GM21723 (cell line): ENCODE measurements at regions not wholly inside any gene's neighbourhood (a gene's known extent, or its start where the extent isn't known, plus 50 kb on each side); places are given as distances from the start of the nearest gene placed in this dataset.
"Not testable (repeated sequence)": the region's sequence is repeated elsewhere in the genome, so short reads cannot be mapped to it uniquely, and the experiment has no call there.

Source experiments
- ATAC-seq: cut with Tn5 transposase; IDR thresholded peaks from one replicate; pipeline ENCODE4 v1.9.1; 2021; ENCODE audit warnings: mild to moderate bottlenecking, moderate library complexity; ENCODE audit not compliant: unreplicated experiment

DNA sequence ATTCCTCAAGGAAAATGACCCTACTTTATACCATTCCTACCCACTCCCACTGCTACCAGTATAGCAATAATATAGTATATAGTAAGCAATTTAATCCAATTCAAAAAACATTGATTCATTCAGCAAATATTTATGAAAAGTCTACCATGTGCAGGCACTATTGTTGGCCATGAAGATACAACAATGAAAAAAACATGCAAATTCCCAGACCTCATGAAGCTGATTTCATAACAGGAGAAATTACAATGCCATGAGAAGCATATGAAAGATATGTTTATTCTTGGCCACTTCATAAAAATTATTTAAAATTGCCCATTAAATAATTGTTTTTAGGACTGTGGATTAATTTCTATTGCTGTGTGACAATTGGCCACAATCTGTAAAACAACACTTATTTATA is 315.8 kb upstream of the COL8A1 start:
- ATAC-seq = no peak

DNA sequence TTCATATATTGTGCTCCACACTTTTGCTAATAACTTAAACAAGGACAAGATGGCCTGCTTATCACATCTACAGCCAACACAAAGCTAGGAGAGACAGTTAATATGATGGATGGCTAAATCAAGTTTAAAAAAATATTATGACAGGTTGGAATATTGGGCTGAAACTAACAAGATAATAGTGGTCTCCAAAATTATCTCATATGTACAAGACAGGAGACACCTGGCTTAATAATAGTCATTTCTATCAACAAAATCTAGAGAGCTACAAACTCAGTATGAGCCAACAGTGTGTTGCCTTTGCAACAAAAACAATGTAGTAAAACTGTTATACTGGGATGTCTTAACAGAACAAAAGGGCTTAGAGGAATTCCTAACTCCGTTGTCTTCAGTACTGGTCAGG is 317.1 kb upstream of the COL8A1 start:
- ATAC-seq = no peak

DNA sequence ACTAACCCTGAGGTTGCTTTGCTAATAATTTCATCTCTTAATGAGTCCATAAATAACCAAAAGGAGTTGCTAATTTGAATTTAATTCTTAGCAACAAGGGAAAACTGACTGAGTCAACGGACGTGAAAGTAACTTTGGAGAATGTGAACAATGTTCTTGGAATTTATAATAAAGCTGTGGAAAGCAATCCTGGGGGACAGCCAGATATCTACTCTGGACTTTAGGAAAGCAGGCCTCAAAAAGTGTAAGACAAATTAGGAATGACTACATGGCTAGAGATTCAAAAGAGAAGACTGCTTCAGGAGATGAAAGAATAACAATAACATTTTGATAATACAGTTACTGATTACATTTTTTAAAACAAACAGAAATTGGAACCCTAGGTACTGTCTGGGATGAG is 318.4 kb upstream of the COL8A1 start:
- no peak for ATAC-seq

DNA sequence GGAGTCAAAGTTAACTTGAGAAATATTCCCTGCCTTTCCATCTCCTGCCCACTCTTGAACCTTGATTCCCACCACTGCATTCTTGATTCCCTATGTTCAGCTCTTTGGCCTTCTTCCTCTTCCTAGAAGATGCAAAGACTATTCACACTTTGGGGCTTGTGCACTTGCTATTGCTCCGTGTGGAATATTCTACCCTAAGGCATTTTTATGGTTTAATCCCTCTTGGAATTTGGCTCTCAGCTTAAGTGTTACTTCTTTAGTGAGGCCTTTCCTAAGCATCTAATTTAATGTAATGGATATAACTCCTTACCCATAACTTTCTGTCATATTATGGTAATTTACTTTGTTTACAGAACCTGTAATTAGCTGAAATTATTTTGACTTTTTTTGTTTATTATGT is 318.9 kb upstream of the COL8A1 start:
- ATAC-seq = no peak

DNA sequence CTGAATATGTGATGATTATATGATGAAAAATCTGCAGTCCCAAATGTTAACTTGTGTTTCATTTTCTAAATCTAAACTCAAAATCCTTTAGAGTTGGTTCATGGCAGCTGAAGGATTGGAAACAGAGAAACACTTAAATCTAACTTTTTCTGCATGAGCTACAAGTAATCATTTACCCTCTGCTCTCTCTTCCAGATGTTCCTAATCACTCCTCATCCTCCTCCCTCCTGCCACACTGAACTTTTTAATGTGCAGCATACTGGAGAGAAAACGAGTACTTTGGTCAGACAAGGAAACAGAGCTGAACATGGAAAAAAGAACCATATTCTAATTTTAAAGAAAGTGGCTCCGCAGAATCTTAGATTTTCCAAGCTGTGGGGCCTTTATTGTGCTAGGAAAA is 321.2 kb upstream of the COL8A1 start:
- ATAC-seq = no peak

DNA sequence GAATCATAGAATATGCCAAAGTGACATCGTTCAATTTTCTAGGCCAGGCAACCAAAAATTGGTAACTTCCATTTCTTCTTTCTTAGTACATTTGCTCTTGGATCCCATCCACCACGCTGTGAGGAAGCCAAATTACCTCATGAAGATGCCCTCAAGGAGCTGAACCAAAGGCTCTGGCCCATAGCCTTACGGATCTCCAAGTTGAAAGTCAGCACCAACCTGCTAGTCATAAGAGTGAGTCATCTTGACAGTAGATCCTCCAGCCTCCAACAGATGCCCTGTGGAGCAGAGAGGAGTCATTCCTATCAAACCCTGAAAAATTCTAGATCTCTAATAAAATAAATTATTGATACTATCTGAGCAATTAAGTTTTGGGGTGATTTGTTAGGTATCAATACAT is 322.5 kb upstream of the COL8A1 start:
- no peak for ATAC-seq

DNA sequence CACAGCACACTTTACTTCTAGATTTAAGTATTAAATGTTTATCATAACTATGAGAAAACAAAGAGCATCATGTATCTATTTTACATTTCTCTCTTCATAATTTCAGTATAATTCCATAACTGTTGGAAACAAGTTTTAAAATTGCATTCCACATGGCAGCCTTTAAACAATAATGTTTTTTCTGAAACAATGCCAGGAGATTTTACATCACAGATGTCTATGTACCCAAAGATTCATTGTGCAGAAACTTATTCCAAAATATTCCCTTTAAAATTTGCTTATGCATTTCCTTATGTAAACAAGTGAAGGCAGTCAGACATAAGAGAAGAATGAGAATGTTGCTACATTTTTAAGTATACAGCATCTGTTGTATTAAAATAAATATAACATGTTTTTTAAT is 324.9 kb upstream of the COL8A1 start:
- ATAC-seq = no peak

DNA sequence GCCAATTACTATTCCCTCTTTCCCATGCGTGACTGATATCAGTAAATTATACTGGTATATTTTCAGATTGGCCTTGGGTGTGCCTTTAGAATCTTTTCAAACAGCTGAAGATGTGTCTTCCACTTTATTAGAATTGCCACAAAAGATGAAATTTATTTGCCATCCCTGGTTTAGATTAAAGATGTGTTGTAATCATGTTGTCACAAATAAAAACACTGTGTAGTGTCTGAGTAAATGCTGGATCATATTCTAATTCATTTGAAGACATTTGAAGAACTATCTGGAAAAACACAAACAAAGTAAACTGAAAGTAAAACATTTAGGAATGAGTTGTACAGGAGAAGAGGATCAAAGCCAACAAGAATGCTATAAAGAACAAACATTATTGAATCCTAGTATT is 339.7 kb upstream of the COL8A1 start:
- ATAC-seq = no peak

DNA sequence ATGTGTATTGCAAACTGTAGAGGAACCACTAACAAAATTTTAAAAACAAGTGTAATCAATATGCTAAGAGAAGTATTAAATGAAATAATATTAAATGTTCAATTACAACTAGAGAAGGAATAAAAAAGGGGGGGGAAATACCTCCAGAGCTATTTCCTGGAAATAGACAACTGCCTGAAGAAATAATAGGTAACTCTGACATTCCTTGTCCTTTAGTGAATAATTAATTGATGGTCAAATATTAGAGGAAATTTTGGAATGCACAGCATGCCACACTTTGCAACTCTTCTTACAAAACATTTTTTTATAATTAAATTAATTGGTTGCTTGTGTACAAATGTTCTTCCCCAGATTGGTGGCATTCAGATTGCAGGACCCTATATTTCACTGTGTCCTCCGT is 342.6 kb upstream of the COL8A1 start:
- no peak for ATAC-seq

DNA sequence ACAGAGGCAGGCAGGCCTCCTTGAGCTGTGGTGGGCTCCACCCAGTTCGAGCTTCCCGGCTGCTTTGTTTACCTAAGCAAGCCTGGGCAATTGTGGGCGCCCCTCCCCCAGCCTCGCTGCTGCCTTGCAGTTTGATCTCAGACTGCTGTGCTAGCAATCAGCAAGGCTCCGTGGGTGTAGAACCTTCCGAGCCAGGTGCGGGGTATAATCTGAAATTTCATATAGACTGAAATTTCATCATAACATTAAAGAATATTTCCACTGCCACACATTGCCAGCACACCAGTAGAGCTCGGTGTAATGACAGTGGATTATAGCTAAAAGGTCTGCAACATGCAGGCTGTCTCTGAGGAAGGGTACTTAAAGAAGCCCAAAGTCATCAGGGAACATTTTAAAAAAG is 344.3 kb upstream of the COL8A1 start:
- ATAC-seq = not testable (repeated sequence)

DNA sequence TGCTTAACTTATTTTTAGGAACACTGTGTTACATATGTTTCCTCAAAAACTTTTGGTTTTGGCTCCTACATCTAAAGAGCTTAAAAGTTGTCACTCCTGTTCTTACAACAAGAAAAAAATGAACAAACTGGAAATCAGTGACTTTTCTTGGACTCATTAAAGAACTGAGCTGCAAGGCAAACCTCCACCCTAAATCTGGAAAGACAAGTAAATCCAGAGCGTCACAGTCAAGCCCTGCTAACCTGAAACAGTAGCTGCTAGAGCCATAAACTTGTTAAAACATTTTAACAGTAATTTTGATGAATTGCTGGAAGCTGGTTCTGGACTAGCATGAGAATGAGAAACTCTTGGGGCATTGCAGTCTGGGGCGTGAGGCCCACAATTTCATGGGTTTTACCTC is 350.5 kb upstream of the COL8A1 start:
- no peak for ATAC-seq

DNA sequence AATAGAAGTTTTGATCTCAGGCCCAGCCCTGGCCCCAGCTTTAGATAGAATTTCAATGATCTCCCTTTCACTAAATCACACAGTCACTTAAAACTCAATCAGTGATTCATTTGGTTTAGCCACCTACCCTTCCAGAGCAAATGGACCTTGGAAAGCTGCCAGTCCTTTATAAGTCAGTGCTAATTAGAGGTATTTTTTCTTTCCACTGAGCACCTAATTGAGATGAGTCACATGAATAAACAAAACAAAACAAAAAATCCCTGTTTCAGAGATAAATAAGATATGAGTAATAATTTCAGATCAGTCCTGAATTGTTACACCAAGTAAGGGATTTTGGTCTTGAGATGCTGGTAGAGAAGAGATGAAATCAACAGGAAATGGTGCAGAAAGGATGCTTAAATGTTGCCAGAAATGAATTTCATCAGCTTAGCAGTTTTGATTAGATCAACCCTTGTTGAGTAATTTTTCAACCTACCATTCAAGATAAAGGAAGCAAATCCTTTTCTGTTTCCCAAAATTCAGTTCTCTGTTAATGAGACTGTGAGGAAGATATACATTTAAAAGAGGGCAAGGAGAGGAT is 352.0 kb upstream of the COL8A1 start:
- no peak for ATAC-seq

DNA sequence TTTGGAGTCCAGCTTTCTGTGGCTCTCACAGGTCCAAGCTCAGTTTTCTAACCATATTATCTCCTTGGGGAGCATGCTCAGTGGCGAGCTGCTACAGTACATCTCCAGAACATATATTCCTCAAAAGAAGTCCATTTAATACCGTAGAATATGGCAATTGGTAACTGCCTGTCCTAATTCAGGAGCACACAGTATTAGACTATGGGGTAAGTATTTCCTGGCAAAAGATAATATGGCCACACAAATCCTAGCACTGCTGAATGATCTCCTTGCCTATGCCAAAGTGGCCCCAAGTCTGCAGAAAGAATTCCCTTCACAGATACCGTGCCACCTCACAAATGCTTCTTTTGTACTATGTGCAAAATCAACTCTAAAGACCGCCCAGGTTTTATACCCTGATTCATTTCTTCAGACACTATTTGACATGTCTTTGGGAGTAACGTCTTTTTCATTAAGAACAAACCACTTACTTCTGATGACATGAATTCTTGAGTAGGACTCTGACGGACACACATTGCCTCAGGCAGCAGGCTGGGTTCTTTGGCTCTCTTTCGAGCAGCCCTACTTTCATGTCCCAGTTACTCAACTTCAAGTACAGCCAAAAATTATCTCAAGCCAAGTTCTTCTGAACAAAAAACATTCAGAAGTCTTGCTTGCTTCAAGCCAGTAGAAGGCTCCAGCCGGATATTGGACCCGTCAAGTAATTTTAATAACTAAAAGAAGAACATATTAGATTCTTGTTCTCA is 368.3 kb upstream of the DCBLD2 start:
- no peak for ATAC-seq

DNA sequence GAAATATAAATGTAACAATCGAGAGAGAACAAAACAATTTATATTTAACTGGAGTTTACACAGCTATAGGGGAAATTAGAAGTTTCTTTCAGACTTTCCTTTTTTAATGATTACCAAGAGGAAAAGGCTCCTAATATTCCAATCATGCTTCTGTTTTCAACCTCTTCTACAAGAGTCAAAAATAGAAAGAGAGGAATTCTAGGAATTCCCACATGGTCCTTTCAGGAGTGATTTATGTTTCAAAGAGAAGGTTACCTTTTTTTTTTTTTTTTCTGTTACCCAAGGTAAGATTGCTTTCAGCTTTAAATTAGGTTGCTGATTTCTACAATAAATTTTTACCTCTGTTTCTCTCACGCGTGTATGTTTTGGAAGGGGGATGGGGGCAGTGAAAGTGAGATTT is 355.3 kb upstream of the DCBLD2 start:
- no peak for ATAC-seq

DNA sequence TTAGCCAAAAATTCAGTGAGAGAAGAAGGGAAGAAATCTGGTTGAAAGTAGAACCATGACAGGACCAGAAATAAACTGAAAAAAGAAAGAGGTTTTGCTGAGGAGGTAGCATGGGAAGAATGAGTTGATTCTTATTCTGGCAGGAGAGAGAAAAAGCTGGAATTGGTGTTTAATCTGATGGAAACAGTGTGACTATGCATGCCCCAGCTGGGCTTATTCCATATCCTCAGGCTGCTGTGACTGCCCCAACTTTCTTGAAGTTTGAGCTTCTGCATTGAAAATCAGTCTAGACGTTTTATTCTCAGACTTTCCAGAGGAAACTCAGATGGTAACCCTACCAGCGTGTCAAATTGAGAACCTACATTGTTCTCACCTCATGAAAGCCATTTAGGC is 352.5 kb upstream of the DCBLD2 start:
- no peak for ATAC-seq

DNA sequence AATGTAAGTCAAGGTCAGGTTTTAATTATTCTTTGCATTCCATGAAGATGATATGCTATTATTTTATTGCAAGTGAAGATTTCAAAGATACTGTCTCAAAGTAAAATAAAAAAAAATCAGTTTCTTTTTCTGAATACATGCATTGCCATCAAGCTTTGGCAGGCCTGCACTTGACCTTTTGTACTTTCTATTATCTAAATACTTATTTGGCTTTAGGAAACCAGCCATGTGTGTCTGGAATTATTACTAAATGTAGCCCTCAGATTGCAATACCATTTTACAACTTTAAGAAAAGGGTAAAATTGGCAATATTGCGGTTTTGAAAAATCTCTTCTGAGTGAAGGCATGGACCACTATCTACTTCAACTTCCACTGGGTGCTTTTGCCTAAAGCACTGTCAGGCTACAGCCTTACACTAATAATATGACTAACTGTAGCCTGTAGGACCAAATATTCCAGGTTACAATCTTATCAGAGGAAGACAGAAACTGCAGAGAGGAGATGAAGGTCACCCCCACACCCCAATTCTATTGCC is 349.4 kb upstream of the DCBLD2 start:
- ATAC-seq = no peak

DNA sequence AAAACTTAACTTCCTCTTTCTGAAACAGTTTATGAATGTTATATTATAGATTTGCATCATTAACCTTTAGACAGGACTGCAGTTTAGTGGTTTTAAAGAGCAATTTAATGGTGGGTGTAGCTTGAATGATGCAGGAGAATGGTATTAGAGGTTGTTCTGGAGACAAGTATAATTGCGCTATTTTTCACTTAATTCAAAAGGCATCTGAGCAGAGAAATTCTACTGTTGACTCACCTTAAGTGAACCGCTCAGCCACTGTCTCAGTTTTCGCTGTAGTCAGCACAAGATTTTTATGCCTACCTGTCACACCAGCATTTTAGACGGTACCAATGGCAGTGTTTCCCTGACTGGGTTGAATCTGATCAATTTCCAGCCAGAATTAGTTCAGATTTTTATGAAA is 348.8 kb upstream of the DCBLD2 start:
- ATAC-seq = no peak

DNA sequence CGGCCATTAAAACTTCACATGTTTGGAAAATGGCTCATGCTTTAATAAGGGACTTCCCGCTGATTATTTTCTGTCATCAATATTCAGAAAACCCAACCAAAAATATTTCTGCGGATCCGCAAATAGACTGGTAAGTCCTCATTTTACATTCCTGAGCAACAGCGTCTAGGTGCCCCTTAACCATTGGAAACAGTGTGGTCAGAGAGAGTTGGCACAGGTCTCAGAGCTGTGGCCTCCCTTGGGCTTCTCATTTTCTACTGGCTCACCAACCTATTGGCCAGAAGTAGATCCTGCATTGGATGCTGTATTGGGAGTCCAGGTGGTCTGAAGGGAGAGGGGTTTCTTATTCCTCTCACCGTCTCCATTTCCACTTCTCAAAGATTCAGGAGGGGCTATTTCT is 348.1 kb upstream of the DCBLD2 start:
- no peak for ATAC-seq

DNA sequence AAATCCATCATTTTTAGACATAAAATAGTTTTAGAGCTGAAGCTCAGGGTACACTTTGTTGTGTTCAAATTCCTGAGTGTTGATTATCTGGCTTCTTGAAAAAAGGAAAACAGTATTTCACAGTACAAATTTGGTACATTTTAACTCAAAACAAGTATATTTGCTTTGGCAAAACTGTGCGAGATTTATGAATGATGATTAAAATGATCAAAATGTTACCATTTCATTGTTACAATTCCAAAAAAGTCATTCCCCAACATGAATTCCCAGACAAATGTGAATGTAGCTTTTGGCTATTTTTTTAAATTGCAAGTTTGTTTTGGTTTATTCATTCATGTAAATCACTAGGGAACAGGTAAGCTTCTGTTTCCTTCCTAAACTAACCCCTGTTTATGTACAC is 347.4 kb upstream of the DCBLD2 start:
- no peak for ATAC-seq

DNA sequence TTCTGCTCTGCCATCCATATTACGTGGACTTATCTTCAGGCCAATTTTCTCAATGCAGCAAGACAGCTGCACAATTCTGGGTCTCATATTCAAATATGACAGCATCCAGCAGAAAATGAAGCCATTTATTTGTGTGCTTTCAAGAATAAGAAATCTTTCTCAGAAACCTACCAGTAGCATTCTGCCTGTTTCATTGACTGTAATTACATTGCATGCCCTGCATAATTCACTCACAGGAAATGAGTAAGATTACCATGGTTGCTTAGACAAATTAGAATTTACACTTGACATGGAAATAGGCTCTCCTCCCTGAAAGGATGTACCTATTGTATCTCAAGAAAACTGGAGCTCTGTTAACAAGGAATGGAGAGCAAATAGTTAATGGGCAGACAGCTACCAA is 346.6 kb upstream of the DCBLD2 start:
- ATAC-seq = no peak

DNA sequence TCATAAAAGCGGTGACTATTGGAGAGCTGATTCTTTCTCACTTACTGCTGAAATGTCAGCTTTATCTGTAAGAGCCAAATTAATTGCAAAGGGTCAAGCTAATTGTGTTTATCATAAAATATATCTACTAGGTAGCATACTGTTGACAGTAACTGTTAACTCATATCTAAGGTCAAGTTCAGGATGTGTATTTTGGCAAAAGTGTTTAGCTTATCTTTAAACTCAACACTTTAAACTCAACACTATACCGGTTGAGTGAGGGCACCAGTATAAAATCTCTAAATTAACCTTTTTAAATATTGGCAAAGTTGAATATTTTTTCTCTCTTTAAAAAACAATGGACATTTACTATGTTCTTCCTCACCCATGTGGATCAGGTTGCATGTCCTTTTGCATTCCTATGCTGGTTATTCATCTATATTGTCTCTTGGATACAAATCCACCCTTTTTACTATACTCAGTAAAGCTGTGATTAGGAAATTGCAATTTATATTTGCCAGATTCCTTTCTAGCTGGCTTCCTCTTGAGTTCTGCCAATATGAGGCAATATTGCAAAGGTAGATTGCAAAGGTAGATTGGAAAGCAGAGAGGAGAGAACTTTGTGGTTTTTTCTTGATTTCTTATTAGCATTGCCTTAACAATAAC is 344.6 kb upstream of the DCBLD2 start:
- ATAC-seq = no peak

DNA sequence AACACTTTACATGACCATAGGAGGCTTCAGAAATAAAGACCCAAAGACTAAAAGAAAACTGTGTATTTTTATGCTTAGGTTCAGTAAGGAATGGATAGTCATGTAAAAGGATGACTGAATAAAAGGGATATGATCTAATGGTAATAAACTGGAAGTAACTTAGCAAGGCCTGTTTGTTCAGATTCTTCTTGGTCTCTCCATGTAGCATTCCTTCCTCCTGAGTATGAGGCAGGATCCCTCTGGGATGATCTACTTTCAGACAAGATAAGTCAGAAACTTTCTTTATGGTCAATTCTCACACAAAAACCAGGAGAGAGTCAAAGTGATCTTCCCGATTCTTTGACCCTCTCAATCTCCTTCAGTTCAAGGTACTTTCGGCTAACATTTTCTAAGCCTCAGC is 340.8 kb upstream of the DCBLD2 start:
- no peak for ATAC-seq
